IMR-90 (cell line): ENCODE measurements at regions not wholly inside any gene's neighbourhood (a gene's known extent, or its start where the extent isn't known, plus 50 kb on each side); places are given as distances from the start of the nearest gene placed in this dataset.

ENCODE experiments used
- ATAC-seq: fragments of 200-7000 bp; cut with Tn5 transposase; 2 replicates; pipeline ENCODE4 v1.9.1; 2020; ENCODE audit warnings: low read depth, mild to moderate bottlenecking, moderate library complexity
- BruUV-seq: library from RNA; stranded (reverse); fragments of 400-500 nt; replicated peaks from 2 replicates; lab custom pipeline; 2021; lab: Mats Ljungman, UMichigan
- CTCF ChIA-PET: fragments of 300-600 bp; formaldehyde crosslinking; extraction: SDS; loops from one replicate; lab custom pipeline; 2021; ENCODE audit warnings: antibody characterized with exemption; lab: Yijun Ruan, JAX
- POLR2A ChIA-PET: fragments of 300-600 bp; sonication (Branson Sonifier 250); formaldehyde crosslinking; loops from one replicate; lab custom pipeline; 2022; ENCODE audit warnings: antibody characterized with exemption; ENCODE audit not compliant: unreplicated experiment; lab: Charles Lee
- DNase-seq: peaks from one replicate; pipeline ENCODE4 v3.0.0; 2013
- H2AFZ ChIP-seq: replicated peaks from 2 replicates; pipeline ENCODE3; 2013; ENCODE audit warnings: low read length, mild to moderate bottlenecking; ENCODE audit not compliant: poor library complexity
- H2AK5ac ChIP-seq: 2 replicates; pipeline ENCODE4 v1.6.1; 2013; ENCODE audit warnings: low read depth, low read length, inconsistent platforms
- H2AK9ac ChIP-seq: replicated peaks from 2 replicates; pipeline ENCODE3; 2013; ENCODE audit warnings: mild to moderate bottlenecking, low read depth, low read length, moderate library complexity; ENCODE audit not compliant: poor library complexity
- H2BK120ac ChIP-seq: 2 replicates; pipeline ENCODE4 v1.6.1; 2013; ENCODE audit warnings: low read depth, low read length, inconsistent platforms
- H2BK15ac ChIP-seq: 3 replicates; pipeline ENCODE4 v1.6.1; 2013; ENCODE audit warnings: low read depth, low read length, inconsistent platforms
- H2BK20ac ChIP-seq: 2 replicates; pipeline ENCODE4 v1.6.1; 2013; ENCODE audit warnings: low read depth, mild to moderate bottlenecking, inconsistent platforms, low read length, moderate library complexity
- H2BK5ac ChIP-seq: 2 replicates; pipeline ENCODE4 v1.6.1; 2013; ENCODE audit warnings: mild to moderate bottlenecking, low read depth, low read length, inconsistent platforms; ENCODE audit not compliant: poor library complexity, severe bottlenecking
- H3K14ac ChIP-seq: replicated peaks from 2 replicates; pipeline ENCODE4 v1.6.1; 2013; ENCODE audit warnings: low read depth, low read length, inconsistent platforms
- H3K18ac ChIP-seq: 2 replicates; pipeline ENCODE4 v1.6.1; 2013; ENCODE audit warnings: low read depth, low read length, control low read depth
- H3K23ac ChIP-seq: 2 replicates; pipeline ENCODE4 v1.6.1; 2013; ENCODE audit warnings: low read depth, low read length, inconsistent platforms
- H3K27ac ChIP-seq: 2 replicates; pipeline ENCODE4 v1.5.1; 2013; ENCODE audit warnings: mild to moderate bottlenecking, control low read depth, low read length; ENCODE audit not compliant: insufficient read depth
- H3K27me3 ChIP-seq: 2 replicates; pipeline ENCODE4 v1.6.1; 2013; ENCODE audit warnings: low read length; ENCODE audit not compliant: control insufficient read depth, insufficient read depth
- H3K36me3 ChIP-seq: 2 replicates; pipeline ENCODE4 v1.6.1; 2013; ENCODE audit warnings: low read length, mixed read lengths; ENCODE audit not compliant: control insufficient read depth, insufficient read depth
- H3K4ac ChIP-seq: 2 replicates; pipeline ENCODE4 v1.6.1; 2013; ENCODE audit warnings: low read depth, low read length, inconsistent platforms
- H3K4me1 ChIP-seq: 2 replicates; pipeline ENCODE4 v1.6.1; 2013; ENCODE audit warnings: low read length, mixed read lengths; ENCODE audit not compliant: control insufficient read depth, insufficient read depth
- H3K4me2 ChIP-seq: 2 replicates; pipeline ENCODE4 v1.6.1; 2013; ENCODE audit warnings: low read depth, mild to moderate bottlenecking, control low read depth, low read length, moderate library complexity
- H3K4me3 ChIP-seq: 2 replicates; pipeline ENCODE4 v1.5.1; 2013; ENCODE audit warnings: low read depth, mild to moderate bottlenecking, control low read depth, low read length, moderate library complexity; ENCODE audit not compliant: insufficient read depth
- H3K56ac ChIP-seq: 2 replicates; pipeline ENCODE4 v1.6.1; 2013; ENCODE audit warnings: low read length, inconsistent platforms; ENCODE audit not compliant: insufficient read depth; ENCODE audit errors: extremely low read depth
- H3K79me1 ChIP-seq, 2 experiments: 2 replicates each; pipeline ENCODE4 v1.6.1; 2013; ENCODE audit warnings: low read length in 2 of 2, inconsistent platforms in 1 of 2, low read depth in 1 of 2
- H3K9ac ChIP-seq: 2 replicates; pipeline ENCODE4 v1.6.1; 2013; ENCODE audit warnings: low read depth, low read length, control low read depth
- H3K9me1 ChIP-seq: 2 replicates; pipeline ENCODE4 v1.6.1; 2013; ENCODE audit warnings: low read length, inconsistent platforms; ENCODE audit not compliant: insufficient read depth
- H3K9me3 ChIP-seq: 2 replicates; pipeline ENCODE4 v1.6.1; 2013; ENCODE audit warnings: low read length; ENCODE audit not compliant: control insufficient read depth, insufficient read depth
- H4K20me1 ChIP-seq: 2 replicates; pipeline ENCODE4 v1.6.1; 2013; ENCODE audit warnings: low read length, inconsistent platforms; ENCODE audit not compliant: insufficient read depth
- H4K5ac ChIP-seq: 2 replicates; pipeline ENCODE4 v1.6.1; 2013; ENCODE audit warnings: mild to moderate bottlenecking, low read depth, low read length, control low read depth
- H4K8ac ChIP-seq, 2 experiments: 2 replicates each; pipeline ENCODE4 v1.6.1; 2013; ENCODE audit warnings: low read depth in 2 of 2, low read length in 2 of 2, control low read depth in 1 of 2, inconsistent platforms in 1 of 2
- H4K91ac ChIP-seq: 2 replicates; pipeline ENCODE4 v1.6.1; 2013; ENCODE audit warnings: low read depth, low read length, inconsistent platforms; ENCODE audit not compliant: insufficient read depth
- BHLHE40 ChIP-seq: fragments of 150-350 bp; IDR thresholded peaks from 2 replicates; pipeline ENCODE4 v1.6.1; 2016; ENCODE audit warnings: mild to moderate bottlenecking, low read depth, low read length
- CEBPB ChIP-seq: IDR thresholded peaks from 2 replicates; pipeline ENCODE4 v1.6.1; 2012; ENCODE audit warnings: low read depth, low read length, improper control_type of control experiment
- CHD1 ChIP-seq: IDR thresholded peaks from 2 replicates; pipeline ENCODE4 v1.6.1; 2012; ENCODE audit warnings: low read depth, low read length, improper control_type of control experiment
- FOS ChIP-seq: fragments of 150-350 bp; IDR thresholded peaks from 2 replicates; pipeline ENCODE4 v1.6.1; 2016; ENCODE audit warnings: low read depth, low read length
- MAFK ChIP-seq: IDR thresholded peaks from 2 replicates; pipeline ENCODE4 v1.6.1; 2012; ENCODE audit warnings: low read depth, low read length, improper control_type of control experiment
- MAZ ChIP-seq: IDR thresholded peaks from 2 replicates; pipeline ENCODE4 v1.6.1; 2012; ENCODE audit warnings: low read depth, mild to moderate bottlenecking, low read length, improper control_type of control experiment, moderate library complexity, borderline replicate concordance
- MXI1 ChIP-seq: IDR thresholded peaks from 2 replicates; pipeline ENCODE4 v1.6.1; 2012; ENCODE audit warnings: low read depth, mild to moderate bottlenecking, low read length, moderate library complexity, borderline replicate concordance
- NFE2L2 ChIP-seq: fragments of 150-350 bp; IDR thresholded peaks from 2 replicates; pipeline ENCODE4 v1.6.1; 2016; ENCODE audit warnings: low read depth, mild to moderate bottlenecking, low read length
- POLR2A ChIP-seq: IDR thresholded peaks from 2 replicates; pipeline ENCODE4 v1.6.1; 2012; ENCODE audit warnings: mild to moderate bottlenecking, low read depth, low read length
- RAD21 ChIP-seq: IDR thresholded peaks from 2 replicates; pipeline ENCODE4 v1.6.1; 2012; ENCODE audit warnings: low read length, improper control_type of control experiment
- RCOR1 ChIP-seq: IDR thresholded peaks from 2 replicates; pipeline ENCODE4 v1.6.1; 2012; ENCODE audit warnings: mild to moderate bottlenecking, low read length, improper control_type of control experiment; ENCODE audit not compliant: insufficient replicate concordance
- RFX5 ChIP-seq: IDR thresholded peaks from 2 replicates; pipeline ENCODE4 v1.8.0; 2012; ENCODE audit warnings: low read depth, mild to moderate bottlenecking, low read length, moderate library complexity
- SMC3 ChIP-seq: fragments of 150-350 bp; IDR thresholded peaks from 2 replicates; pipeline ENCODE4 v1.6.1; 2016; ENCODE audit warnings: low read depth, mild to moderate bottlenecking, antibody characterized with exemption, low read length, moderate library complexity
- WGBS, 2 experiments: methylation state at CpG; one replicate each; pipeline versions ENCODE4 v1.1.5 to v1.1.7; 2013; ENCODE audit warnings: missing lambda C conversion rate in 2 of 2; ENCODE audit not compliant: insufficient read length in 1 of 2; ENCODE audit errors: extremely low coverage in 2 of 2; 5-methylcytosine and 5-hydroxymethylcytosine counted together
- dilution Hi-C: fragments of 300-500 bp; cut with HindIII; formaldehyde crosslinking; loops from one replicate; pipeline ENCODE4 v1.14.3; 2018; ENCODE audit warnings: low sequenced_read_pairs; ENCODE audit not compliant: unreplicated experiment
- in situ Hi-C: fragments of 300-500 bp; cut with MboI; formaldehyde crosslinking; loops from 3 replicates; pipeline ENCODE4 v1.14.3; 2019; ENCODE audit warnings: low sequenced_read_pairs, inconsistent platforms, mixed read lengths
- intact Hi-C: fragments of 100-400 bp; cut with micrococcal nuclease; formaldehyde crosslinking; loops from 2 replicates; pipeline ENCODE4 v1.10.0; 2022
- TF ChIP-seq, protein P1 (sequence below): fragments of 150-350 bp; IDR thresholded peaks from 2 replicates; pipeline ENCODE4 v1.6.1; 2016; ENCODE audit warnings: low read depth, mild to moderate bottlenecking, low read length, moderate library complexity, borderline replicate concordance
- TF ChIP-seq, protein P2 (sequence below): fragments of 150-350 bp; IDR thresholded peaks from 2 replicates; pipeline ENCODE4 v1.6.1; 2017; ENCODE audit warnings: mild to moderate bottlenecking, antibody characterized with exemption, low read length, low read depth
- TF ChIP-seq, protein P3 (sequence below): conservative IDR thresholded peaks from 2 replicates; pipeline ENCODE4 v1.5.1; 2012; ENCODE audit warnings: mild to moderate bottlenecking, low read depth, low read length, improper control_type of control experiment

DNA sequence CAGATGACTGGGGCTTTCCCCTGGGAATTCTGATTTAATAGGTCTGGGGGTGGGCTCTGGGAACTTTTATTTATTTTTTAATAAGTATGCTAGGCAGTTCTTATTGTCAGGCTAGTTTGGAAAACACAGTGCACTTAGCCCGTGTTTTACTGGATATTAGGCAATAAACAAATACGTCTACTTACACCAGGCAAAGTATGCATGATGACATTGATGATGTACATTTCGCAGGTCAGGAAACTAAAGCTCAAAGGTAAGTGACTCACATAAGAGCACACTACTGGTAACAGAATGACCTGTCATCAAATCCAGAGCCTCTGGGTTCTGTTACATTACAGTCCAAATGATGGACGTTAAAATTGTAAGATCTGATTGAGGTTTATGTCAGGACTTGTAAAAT lies 144.4 kb upstream of the EXOC2 start:
- dilution Hi-C loops (no loop called here), intact Hi-C loops (no loop called here), in situ Hi-C loops (no loop called here)
- no peaks in the 10 kb centered on the region for H3K36me3 ChIP-seq
- CTCF ChIA-PET: no interaction called here
- DNase-seq (no peak), ATAC-seq (no peak)
- no peaks in the 10 kb centered on the region for H3K9me3 ChIP-seq
- H4K91ac ChIP-seq: no peak overlapping the region
- peaks cover 1% of the 10 kb centered on the region; the same call in 1 of the 2 replicates for H3K4me1 ChIP-seq
- BruUV-seq: no TSS peak
- no peak overlapping the region for H2BK15ac ChIP-seq
- H4K5ac ChIP-seq: no peak overlapping the region
- no peaks in the 10 kb centered on the region for H4K20me1 ChIP-seq
- no peak overlapping the region for H2BK120ac ChIP-seq
- H3K23ac ChIP-seq: no peak overlapping the region
- no peak overlapping the region for H2AK5ac ChIP-seq
- no peak overlapping the region for H3K9ac ChIP-seq
- H3K27ac ChIP-seq: no peak overlapping the region
- WGBS, 2 experiments: 80% methylated on average over 1 of the region's 4 CpGs; no CpG with 5 or more reads in 1 of the 2 experiments
- no peaks in the 10 kb centered on the region for H3K79me1 ChIP-seq
- no peak overlapping the region for H3K4ac ChIP-seq
- H2AK9ac ChIP-seq: no peak overlapping the region
- POLR2A ChIA-PET: interaction anchor here (0.6 kb wide), 1 partner anchor 47 kb away, joined by 4 read pairs; no protein-coding TSS in a partner anchor
- no peak overlapping the region for H2AFZ ChIP-seq
- no peak overlapping the region for H3K14ac ChIP-seq
- no peaks in the 10 kb centered on the region for H3K27me3 ChIP-seq
- H4K8ac ChIP-seq: no peak overlapping the region
- H3K56ac ChIP-seq: no peak overlapping the region
- TF ChIP-seq CHD1 (no peak), CEBPB (no peak), NFE2L2 (no peak), RCOR1 (no peak), FOS (no peak), RAD21 (no peak), SMC3 (no peak), BHLHE40 (no peak), MXI1 (no peak), MAFK (no peak), MAZ (no peak), POLR2A (no peak), RFX5 (no peak)
- TF ChIP-seq, protein P1, sequence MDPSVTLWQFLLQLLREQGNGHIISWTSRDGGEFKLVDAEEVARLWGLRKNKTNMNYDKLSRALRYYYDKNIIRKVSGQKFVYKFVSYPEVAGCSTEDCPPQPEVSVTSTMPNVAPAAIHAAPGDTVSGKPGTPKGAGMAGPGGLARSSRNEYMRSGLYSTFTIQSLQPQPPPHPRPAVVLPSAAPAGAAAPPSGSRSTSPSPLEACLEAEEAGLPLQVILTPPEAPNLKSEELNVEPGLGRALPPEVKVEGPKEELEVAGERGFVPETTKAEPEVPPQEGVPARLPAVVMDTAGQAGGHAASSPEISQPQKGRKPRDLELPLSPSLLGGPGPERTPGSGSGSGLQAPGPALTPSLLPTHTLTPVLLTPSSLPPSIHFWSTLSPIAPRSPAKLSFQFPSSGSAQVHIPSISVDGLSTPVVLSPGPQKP: no peak
- TF ChIP-seq, protein P2, sequence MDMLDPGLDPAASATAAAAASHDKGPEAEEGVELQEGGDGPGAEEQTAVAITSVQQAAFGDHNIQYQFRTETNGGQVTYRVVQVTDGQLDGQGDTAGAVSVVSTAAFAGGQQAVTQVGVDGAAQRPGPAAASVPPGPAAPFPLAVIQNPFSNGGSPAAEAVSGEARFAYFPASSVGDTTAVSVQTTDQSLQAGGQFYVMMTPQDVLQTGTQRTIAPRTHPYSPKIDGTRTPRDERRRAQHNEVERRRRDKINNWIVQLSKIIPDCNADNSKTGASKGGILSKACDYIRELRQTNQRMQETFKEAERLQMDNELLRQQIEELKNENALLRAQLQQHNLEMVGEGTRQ: no peak
- TF ChIP-seq, protein P3, sequence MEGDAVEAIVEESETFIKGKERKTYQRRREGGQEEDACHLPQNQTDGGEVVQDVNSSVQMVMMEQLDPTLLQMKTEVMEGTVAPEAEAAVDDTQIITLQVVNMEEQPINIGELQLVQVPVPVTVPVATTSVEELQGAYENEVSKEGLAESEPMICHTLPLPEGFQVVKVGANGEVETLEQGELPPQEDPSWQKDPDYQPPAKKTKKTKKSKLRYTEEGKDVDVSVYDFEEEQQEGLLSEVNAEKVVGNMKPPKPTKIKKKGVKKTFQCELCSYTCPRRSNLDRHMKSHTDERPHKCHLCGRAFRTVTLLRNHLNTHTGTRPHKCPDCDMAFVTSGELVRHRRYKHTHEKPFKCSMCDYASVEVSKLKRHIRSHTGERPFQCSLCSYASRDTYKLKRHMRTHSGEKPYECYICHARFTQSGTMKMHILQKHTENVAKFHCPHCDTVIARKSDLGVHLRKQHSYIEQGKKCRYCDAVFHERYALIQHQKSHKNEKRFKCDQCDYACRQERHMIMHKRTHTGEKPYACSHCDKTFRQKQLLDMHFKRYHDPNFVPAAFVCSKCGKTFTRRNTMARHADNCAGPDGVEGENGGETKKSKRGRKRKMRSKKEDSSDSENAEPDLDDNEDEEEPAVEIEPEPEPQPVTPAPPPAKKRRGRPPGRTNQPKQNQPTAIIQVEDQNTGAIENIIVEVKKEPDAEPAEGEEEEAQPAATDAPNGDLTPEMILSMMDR: no peak
- no peak overlapping the region for H2BK20ac ChIP-seq
- no peak overlapping the region for H3K18ac ChIP-seq
- H3K9me1 ChIP-seq: no peaks in the 10 kb centered on the region
- H3K4me3 ChIP-seq: no peak overlapping the region
- no peak overlapping the region for H2BK5ac ChIP-seq
- H3K4me2 ChIP-seq: no peak overlapping the region
